Psoas muscle (tissue), 7 donors: ENCODE measurements at regions not wholly inside any gene's neighbourhood (a gene's known extent, or its start where the extent isn't known, plus 50 kb on each side); places are given as distances from the start of the nearest gene placed in this dataset.

ENCODE experiments used
- ATAC-seq, 4 donors: fragments of 200-7000 bp; cut with Tn5 transposase; one replicate each; pipeline ENCODE4 v1.9.1; 2020; ENCODE audit warnings: moderate library complexity in 3 of 4, mild to moderate bottlenecking in 2 of 4
- DNase-seq, 2 donors: peaks; one replicate each; pipeline ENCODE4 v3.0.0-alpha.2; 2020
- H3K27ac ChIP-seq: fragments of 200-600 bp; one replicate; pipeline ENCODE4 v1.8.0; 2022
- H3K27me3 ChIP-seq, 3 donors: fragments of 200-600 bp in 1 of 3; one replicate each; pipeline versions ENCODE4 v1.6.1 to v1.8.0; 2013 to 2022; ENCODE audit warnings: low read length in 2 of 3, mild to moderate bottlenecking in 2 of 3, moderate library complexity in 1 of 3; ENCODE audit not compliant: insufficient read depth in 3 of 3
- H3K36me3 ChIP-seq, 2 donors: fragments of 200-600 bp in 1 of 2; one replicate each; pipeline versions ENCODE4 v1.6.1 to v1.8.0; 2013 to 2022; ENCODE audit warnings: low read depth in 1 of 2, mild to moderate bottlenecking in 1 of 2, moderate library complexity in 1 of 2; ENCODE audit not compliant: insufficient read depth in 1 of 2
- H3K4me1 ChIP-seq: fragments of 200-600 bp; one replicate; pipeline ENCODE4 v1.8.0; 2022
- H3K4me3 ChIP-seq: fragments of 200-600 bp; one replicate; pipeline ENCODE4 v1.8.0; 2022; ENCODE audit warnings: mild to moderate bottlenecking
- H3K9me3 ChIP-seq: fragments of 200-600 bp; one replicate; pipeline ENCODE4 v1.8.0; 2022
- WGBS, 3 donors: extraction: QIAGEN DNeasy Blood & Tissue Kit; methylation state at CpG; one replicate each; pipeline versions ENCODE4 v1.1.6 to v1.1.7; 2013; 5-methylcytosine and 5-hydroxymethylcytosine counted together
- intact Hi-C, 2 donors: fragments of 100-400 bp; cut with DNase I; formaldehyde crosslinking; loops; one replicate each; pipeline versions ENCODE4 v1.11.0 to v1.14.2; 2022
- TF ChIP-seq, protein P1 (sequence below): fragments of 200-600 bp; IDR thresholded peaks from one replicate; pipeline ENCODE4 v1.8.0; 2022; ENCODE audit warnings: antibody characterized with exemption
- donor health status: healthy with polysubstance abuse.
- donor health status: DM: no; HTN: no; CAD: no; lungs with moderate emphysema.
- donor health status: Bipolar disorder and iron deficiency.
- donor health status: healthy.
- donor health status: DM: yes; HTN: yes; CAD: no.
- donor health status: DM: no; HTN: no; CAD: no.
- donor health status: DM: yes; HTN: yes; CAD: no.

DNA sequence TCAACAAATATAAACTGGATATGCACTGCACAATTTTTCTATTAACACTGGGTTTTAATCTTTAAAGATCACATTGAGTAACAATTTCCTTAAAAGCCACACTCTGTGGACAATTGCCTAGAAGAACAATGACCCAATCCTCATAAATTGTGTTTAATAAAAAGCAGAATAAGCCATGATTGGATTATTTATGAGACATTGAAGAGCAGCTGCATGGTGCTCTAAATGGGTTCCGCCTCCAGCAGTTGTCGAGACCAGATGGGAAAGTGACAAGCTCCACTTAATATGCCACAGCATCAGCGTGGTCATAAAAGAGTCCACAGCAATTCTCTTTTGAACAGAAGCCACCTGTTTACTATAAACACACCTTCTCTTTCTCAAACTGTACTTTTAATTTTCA, 635.2 kb upstream of the FRG1 start:
- Histone ChIP-seq H3K4me1 (no peaks in the 10 kb centered on the region), H3K4me3 (no peak overlapping the region), H3K9me3 (no peaks in the 10 kb centered on the region), H3K27ac (no peak overlapping the region), H3K27me3 (no peaks in the 10 kb centered on the region), H3K36me3 (no peaks in the 10 kb centered on the region)
- intact Hi-C loops, result no loop called here
- no peak for ATAC-seq
- WGBS, 3 donors, result 12 to 38% (median 16%) methylated on average over 3 of the region's 3 CpGs
- DNase-seq, result no peak
- TF ChIP-seq, protein P1, sequence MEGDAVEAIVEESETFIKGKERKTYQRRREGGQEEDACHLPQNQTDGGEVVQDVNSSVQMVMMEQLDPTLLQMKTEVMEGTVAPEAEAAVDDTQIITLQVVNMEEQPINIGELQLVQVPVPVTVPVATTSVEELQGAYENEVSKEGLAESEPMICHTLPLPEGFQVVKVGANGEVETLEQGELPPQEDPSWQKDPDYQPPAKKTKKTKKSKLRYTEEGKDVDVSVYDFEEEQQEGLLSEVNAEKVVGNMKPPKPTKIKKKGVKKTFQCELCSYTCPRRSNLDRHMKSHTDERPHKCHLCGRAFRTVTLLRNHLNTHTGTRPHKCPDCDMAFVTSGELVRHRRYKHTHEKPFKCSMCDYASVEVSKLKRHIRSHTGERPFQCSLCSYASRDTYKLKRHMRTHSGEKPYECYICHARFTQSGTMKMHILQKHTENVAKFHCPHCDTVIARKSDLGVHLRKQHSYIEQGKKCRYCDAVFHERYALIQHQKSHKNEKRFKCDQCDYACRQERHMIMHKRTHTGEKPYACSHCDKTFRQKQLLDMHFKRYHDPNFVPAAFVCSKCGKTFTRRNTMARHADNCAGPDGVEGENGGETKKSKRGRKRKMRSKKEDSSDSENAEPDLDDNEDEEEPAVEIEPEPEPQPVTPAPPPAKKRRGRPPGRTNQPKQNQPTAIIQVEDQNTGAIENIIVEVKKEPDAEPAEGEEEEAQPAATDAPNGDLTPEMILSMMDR, result no peak

- Histone ChIP-seq H3K27ac (no peak overlapping the region), H3K4me3 (no peak overlapping the region), H3K36me3 (no peaks in the 10 kb centered on the region), H3K9me3 (no peaks in the 10 kb centered on the region), H3K4me1 (no peaks in the 10 kb centered on the region), H3K27me3 (no peaks in the 10 kb centered on the region)
- intact Hi-C loops, result no loop called here
- TF ChIP-seq, protein P1, result no peak
- DNase-seq, result no peak
- no peak for ATAC-seq
- WGBS, 3 donors, result 16 to 43% (median 18%) methylated on average over 1 of the region's 1 CpG
Observed at GRCh38 chr4:189311251-189311650, 629.4 kb upstream of the FRG1 start.

GRCh38 chr4:189313064-189313463, 627.6 kb upstream of the FRG1 start:
- H3K36me3 ChIP-seq, result no peaks in the 10 kb centered on the region
- intact Hi-C loops, result no loop called here
- H3K4me3 ChIP-seq, result no peak overlapping the region
- 62 to 74% (median 69%) methylated on average over 4 of the region's 4 CpGs for WGBS, 3 donors
- no peaks in the 10 kb centered on the region for H3K4me1 ChIP-seq
- TF ChIP-seq, protein P1, result no peak
- no peaks in the 10 kb centered on the region for H3K27me3 ChIP-seq
- H3K27ac ChIP-seq, result no peak overlapping the region
- no peaks in the 10 kb centered on the region for H3K9me3 ChIP-seq
- ATAC-seq (no peak), DNase-seq (no peak)

DNA sequence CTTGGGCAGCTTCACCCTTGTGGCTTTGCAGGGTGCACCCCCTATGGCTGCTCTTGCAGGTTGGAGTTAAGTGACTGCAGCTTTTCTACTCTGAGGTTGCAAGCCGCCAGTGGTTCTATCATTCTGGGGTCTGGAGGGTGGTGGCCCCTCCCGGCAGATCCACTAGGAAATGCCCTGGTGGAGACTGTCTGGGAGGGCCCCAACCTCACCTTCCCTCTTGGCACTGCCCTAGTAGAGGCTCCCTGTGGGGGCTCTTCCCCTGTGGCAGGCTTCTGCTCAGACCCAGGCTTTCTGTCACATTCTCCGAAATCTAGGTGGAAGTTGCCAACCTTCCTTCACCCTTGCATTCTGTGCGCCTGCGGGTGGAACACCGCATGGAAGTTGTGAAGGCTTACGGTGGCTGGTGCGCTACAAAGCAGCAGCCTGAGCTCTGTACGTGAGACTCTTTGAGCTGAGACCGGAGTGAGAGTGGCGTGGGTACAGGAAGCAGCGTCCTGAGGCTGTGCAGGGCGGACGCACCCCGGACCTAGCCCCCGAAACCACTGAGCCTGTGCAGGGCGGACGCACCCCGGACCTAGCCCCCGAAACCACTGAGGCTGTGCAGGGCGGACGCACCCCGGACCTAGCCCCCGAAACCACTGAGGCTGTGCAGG, 626.7 kb upstream of the FRG1 start:
- TF ChIP-seq, protein P1, result no peak
- no peak for ATAC-seq
- H3K4me1 ChIP-seq, result no peaks in the 10 kb centered on the region
- no peak for DNase-seq
- no peaks in the 10 kb centered on the region for H3K36me3 ChIP-seq
- WGBS, 3 donors, result 91 to 98% (median 95%) methylated on average over 16 to 24 of the region's 24 CpGs
- no peaks in the 10 kb centered on the region for H3K27me3 ChIP-seq
- no peak overlapping the region for H3K4me3 ChIP-seq
- no peak overlapping the region for H3K27ac ChIP-seq
- intact Hi-C loops, result no loop called here
- H3K9me3 ChIP-seq, result no peaks in the 10 kb centered on the region

- WGBS, 3 donors, result 86 to 89% (median 87%) methylated on average over 6 of the region's 6 CpGs
- DNase-seq (no peak), ATAC-seq (no peak)
- Histone ChIP-seq H3K36me3 (no peaks in the 10 kb centered on the region), H3K4me1 (no peaks in the 10 kb centered on the region), H3K9me3 (no peaks in the 10 kb centered on the region), H3K27me3 (no peaks in the 10 kb centered on the region), H3K27ac (no peak overlapping the region), H3K4me3 (no peak overlapping the region)
- intact Hi-C loops, result no loop called here
- TF ChIP-seq, protein P1, result no peak
Observed at GRCh38 chr4:189322426-189322825, 618.2 kb upstream of the FRG1 start.
